SK-N-SH (cell line): ENCODE measurements at regions not wholly inside any gene's neighbourhood (a gene's known extent, or its start where the extent isn't known, plus 50 kb on each side); places are given as distances from the start of the nearest gene placed in this dataset.

Source experiments
- CTCF ChIA-PET: fragments of 300-600, 350-600 bp; formaldehyde crosslinking; extraction: SDS; loops from one replicate; lab custom pipeline; 2021; lab: Yijun Ruan, JAX
- POLR2A ChIA-PET: fragments of 350-600 bp; sonication (Branson Sonifier 250); formaldehyde crosslinking; extraction: SDS; loops from one replicate; lab custom pipeline; 2020; ENCODE audit warnings: antibody characterized with exemption, inconsistent platforms; lab: Yijun Ruan, JAX
- DNase-seq: peaks from one replicate; pipeline ENCODE4 v3.0.0; 2012
- H2AFZ ChIP-seq: fragments of 200-600 bp; sonication (generic); 2 replicates; pipeline ENCODE4 v1.8.1; 2016; ENCODE audit warnings: antibody characterized with exemption, mild to moderate bottlenecking, low read depth
- H3F3A ChIP-seq: fragments of 200-600 bp; sonication (generic); replicated peaks from 2 replicates; pipeline ENCODE3; 2016; ENCODE audit warnings: antibody characterized with exemption, mild to moderate bottlenecking; ENCODE audit not compliant: insufficient read depth
- H3K27ac ChIP-seq, 2 experiments: fragments of 200-500 bp in 1 of 2; fragments of 200-600 bp in 1 of 2; sonication (Bioruptor generic) in 1 of 2; sonication (generic), shearing (Covaris generic) in 1 of 2; 2 replicates each; pipeline versions ENCODE4 v1.5.1 to v1.6.1; 2014 to 2016; ENCODE audit warnings: low read depth in 2 of 2, inconsistent platforms in 1 of 2, low read length in 1 of 2, mild to moderate bottlenecking in 1 of 2, mixed read lengths in 1 of 2
- H3K27me3 ChIP-seq: fragments of 200-600 bp; sonication (generic), shearing (Covaris generic); 2 replicates; pipeline ENCODE4 v1.6.1; 2016; ENCODE audit warnings: mixed run types; ENCODE audit not compliant: insufficient read depth
- H3K36me3 ChIP-seq, 2 experiments: fragments of 200-500 bp in 1 of 2; fragments of 200-600 bp in 1 of 2; sonication (Bioruptor generic) in 1 of 2; sonication (generic) in 1 of 2; replicated peaks in 1 of 2; 2 replicates each; pipeline versions ENCODE3 to v1.5.1; 2014 to 2016; ENCODE audit warnings: low read length in 1 of 2, mild to moderate bottlenecking in 1 of 2; ENCODE audit not compliant: insufficient read depth in 2 of 2, control insufficient read depth in 1 of 2
- H3K4me1 ChIP-seq, 2 experiments: fragments of 200-500 bp in 1 of 2; fragments of 200-600 bp in 1 of 2; sonication (Bioruptor generic) in 1 of 2; sonication (generic), shearing (Covaris generic) in 1 of 2; 2 replicates each; pipeline versions ENCODE4 v1.5.1 to v1.6.1; 2014 to 2016; ENCODE audit warnings: low read depth in 1 of 2, low read length in 1 of 2, mixed run types in 1 of 2; ENCODE audit not compliant: insufficient read depth in 2 of 2, control insufficient read depth in 1 of 2
- H3K4me2 ChIP-seq: fragments of 200-600 bp; sonication (generic), shearing (Covaris generic); 2 replicates; pipeline ENCODE4 v1.6.1; 2017; ENCODE audit warnings: mixed run types
- H3K4me3 ChIP-seq, 2 experiments: fragments of 200-500 bp in 1 of 2; fragments of 200-600 bp in 1 of 2; sonication (Bioruptor generic) in 1 of 2; sonication (generic), shearing (Covaris generic) in 1 of 2; 2 replicates each; pipeline versions ENCODE4 v1.5.1 to v1.8.1; 2014 to 2016; ENCODE audit warnings: low read depth in 2 of 2, inconsistent platforms in 1 of 2, low read length in 1 of 2, mild to moderate bottlenecking in 1 of 2, mixed read lengths in 1 of 2, moderate library complexity in 1 of 2
- H3K79me2 ChIP-seq: fragments of 200-600 bp; sonication (generic); 2 replicates; pipeline ENCODE4 v1.8.1; 2017; ENCODE audit warnings: mild to moderate bottlenecking; ENCODE audit not compliant: insufficient read depth
- H3K9ac ChIP-seq: fragments of 200-600 bp; sonication (generic); 2 replicates; pipeline ENCODE4 v1.6.1; 2017; ENCODE audit warnings: mixed run types
- H3K9me2 ChIP-seq: fragments of 200-600 bp; sonication (generic); 2 replicates; pipeline ENCODE4 v1.6.1; 2017; ENCODE audit warnings: mixed run types
- H3K9me3 ChIP-seq: fragments of 200-600 bp; sonication (generic); 2 replicates; pipeline ENCODE4 v1.6.1; 2017; ENCODE audit warnings: mixed run types, mild to moderate bottlenecking, moderate library complexity
- H4K20me1 ChIP-seq: fragments of 200-600 bp; sonication (generic); 2 replicates; pipeline ENCODE4 v1.6.1; 2017; ENCODE audit warnings: mild to moderate bottlenecking, mixed run types; ENCODE audit not compliant: insufficient read depth
- EP300 ChIP-seq, 2 experiments: IDR thresholded peaks; 2 replicates each; pipeline versions ENCODE4 v1.4.0 to v1.6.1; 2012; ENCODE audit warnings: borderline replicate concordance in 1 of 2, low read depth in 1 of 2, low read length in 1 of 2
- FOSL2 ChIP-seq: IDR thresholded peaks from 2 replicates; pipeline ENCODE4 v1.4.0; 2012; ENCODE audit warnings: low read depth, mild to moderate bottlenecking, moderate library complexity, borderline replicate concordance
- FOXJ3 ChIP-seq: sonication (generic); formaldehyde crosslinking; IDR thresholded peaks from 2 replicates; pipeline ENCODE4 v1.5.1; 2020; ENCODE audit warnings: mild to moderate bottlenecking, missing genetic modification reagents
- FOXM1 ChIP-seq: IDR thresholded peaks from 2 replicates; pipeline ENCODE4 v1.4.0; 2012; ENCODE audit warnings: low read depth, mild to moderate bottlenecking
- GATA2 ChIP-seq: sonication (generic); formaldehyde crosslinking; IDR thresholded peaks from 2 replicates; pipeline ENCODE4 v1.5.0; 2020; ENCODE audit warnings: mild to moderate bottlenecking, missing genetic modification reagents
- JUND ChIP-seq: IDR thresholded peaks from 2 replicates; pipeline ENCODE4 v1.4.0; 2012
- NFIC ChIP-seq: IDR thresholded peaks from 2 replicates; pipeline ENCODE4 v1.4.0; 2012; ENCODE audit warnings: borderline replicate concordance
- NRF1 ChIP-seq: IDR thresholded peaks from 2 replicates; pipeline ENCODE4 v1.6.1; 2012; ENCODE audit warnings: low read depth, mild to moderate bottlenecking, low read length
- POLR2AphosphoS5 ChIP-seq: IDR thresholded peaks from 2 replicates; pipeline ENCODE4 v1.6.1; 2012; ENCODE audit warnings: low read depth, low read length
- RFX5 ChIP-seq: IDR thresholded peaks from 2 replicates; pipeline ENCODE4 v1.6.1; 2012; ENCODE audit warnings: mild to moderate bottlenecking, improper control_type of control experiment, low read length
- RXRA ChIP-seq: IDR thresholded peaks from 2 replicates; pipeline ENCODE4 v1.4.0; 2012; ENCODE audit warnings: low read depth, mild to moderate bottlenecking, borderline replicate concordance
- TCF12 ChIP-seq: IDR thresholded peaks from 2 replicates; pipeline ENCODE4 v1.4.0; 2012
- TEAD4 ChIP-seq: IDR thresholded peaks from 2 replicates; pipeline ENCODE4 v1.4.0; 2012; ENCODE audit warnings: mild to moderate bottlenecking, borderline replicate concordance; ENCODE audit not compliant: insufficient read depth
- YY1 ChIP-seq: IDR thresholded peaks from 2 replicates; pipeline ENCODE4 v1.4.0; 2012; ENCODE audit warnings: low read depth, mild to moderate bottlenecking
- WGBS: methylation state at CpG from one replicate; pipeline ENCODE4 v1.1.6; 2017; ENCODE audit warnings: low lambda C conversion rate; 5-methylcytosine and 5-hydroxymethylcytosine counted together
- TF ChIP-seq, protein P1 (sequence below): IDR thresholded peaks from 2 replicates; pipeline ENCODE4 v1.4.0; 2012; ENCODE audit warnings: low read depth, borderline replicate concordance
- TF ChIP-seq, protein P2 (sequence below): IDR thresholded peaks from 2 replicates; pipeline ENCODE4; 2012
- TF ChIP-seq, protein P3 (sequence below): IDR thresholded peaks from 2 replicates; pipeline ENCODE4 v1.4.0; 2012; ENCODE audit warnings: low read depth, borderline replicate concordance
- TF ChIP-seq, protein P4 (sequence below): fragments of 150-350 bp; IDR thresholded peaks from 2 replicates; pipeline ENCODE4 v1.6.1; 2017; ENCODE audit warnings: antibody characterized with exemption, low read length, low read depth, borderline replicate concordance
- TF ChIP-seq, protein P5 (sequence below): IDR thresholded peaks from 2 replicates; pipeline ENCODE4 v1.4.0; 2012; ENCODE audit warnings: low read depth

DNA sequence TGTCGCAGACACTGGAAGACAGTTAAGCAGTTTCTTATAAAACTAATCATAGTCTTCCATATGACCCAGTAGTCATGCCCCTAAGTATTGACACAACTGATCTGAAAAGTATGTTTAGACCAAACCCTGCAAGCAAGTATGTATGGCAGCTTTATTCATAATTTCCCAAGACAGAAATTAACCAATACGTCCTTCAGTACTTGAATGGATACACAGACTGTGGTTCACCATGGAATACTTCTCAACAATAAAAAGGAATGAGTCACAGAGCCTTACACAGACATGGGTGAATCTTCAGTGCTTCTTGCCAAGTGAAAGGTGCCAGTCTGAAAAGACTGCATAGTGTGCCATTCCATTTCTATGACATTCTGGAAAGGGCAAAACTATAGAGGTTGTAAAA, 50.2 kb upstream of the AKR1E2 start:
- Histone ChIP-seq H2AFZ (no peak overlapping the region), H3K4me1 (peaks cover 6 to 59% of the 10 kb centered on the region in 2 experiments), H3K4me2 (peak overlapping the region; percentile 8; the same call in 1 of the 2 replicates), H3K4me3 (no peak overlapping the region), H3F3A (peaks cover 91% of the 10 kb centered on the region), H3K9me2 (no peaks in the 10 kb centered on the region), H3K27ac (peak overlapping the region in 1 of 2 experiments; percentile 100; a peak in 3 of 4 replicates), H3K27me3 (no peaks in the 10 kb centered on the region), H3K9ac (peak overlapping the region; percentile 48; the same call in 1 of the 2 replicates), H3K9me3 (no peaks in the 10 kb centered on the region), H3K79me2 (peaks cover 49% of the 10 kb centered on the region), H4K20me1 (no peaks in the 10 kb centered on the region), H3K36me3 (peaks cover 0 to 10% of the 10 kb centered on the region in 2 experiments)
- no peak for DNase-seq
- ChIA-PET POLR2A (no interaction called here), CTCF (interaction anchor here (1.0 to 1.6 kb wide), 4 partner anchors 8 to 1583 kb away, joined by 4 to 8 read pairs (median 5); no protein-coding TSS in a partner anchor)
- WGBS, result 45% methylated on average over 2 of the region's 2 CpGs
- TF ChIP-seq POLR2AphosphoS5, result peak; percentile 59; the same call in 1 of the 2 replicates
- peak; percentile 47; the same call in 1 of the 2 replicates for TF ChIP-seq RXRA
- TF ChIP-seq, protein P1, sequence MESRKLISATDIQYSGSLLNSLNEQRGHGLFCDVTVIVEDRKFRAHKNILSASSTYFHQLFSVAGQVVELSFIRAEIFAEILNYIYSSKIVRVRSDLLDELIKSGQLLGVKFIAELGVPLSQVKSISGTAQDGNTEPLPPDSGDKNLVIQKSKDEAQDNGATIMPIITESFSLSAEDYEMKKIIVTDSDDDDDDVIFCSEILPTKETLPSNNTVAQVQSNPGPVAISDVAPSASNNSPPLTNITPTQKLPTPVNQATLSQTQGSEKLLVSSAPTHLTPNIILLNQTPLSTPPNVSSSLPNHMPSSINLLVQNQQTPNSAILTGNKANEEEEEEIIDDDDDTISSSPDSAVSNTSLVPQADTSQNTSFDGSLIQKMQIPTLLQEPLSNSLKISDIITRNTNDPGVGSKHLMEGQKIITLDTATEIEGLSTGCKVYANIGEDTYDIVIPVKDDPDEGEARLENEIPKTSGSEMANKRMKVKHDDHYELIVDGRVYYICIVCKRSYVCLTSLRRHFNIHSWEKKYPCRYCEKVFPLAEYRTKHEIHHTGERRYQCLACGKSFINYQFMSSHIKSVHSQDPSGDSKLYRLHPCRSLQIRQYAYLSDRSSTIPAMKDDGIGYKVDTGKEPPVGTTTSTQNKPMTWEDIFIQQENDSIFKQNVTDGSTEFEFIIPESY, result no peak
- TF ChIP-seq TCF12, result peak; percentile 75
- TF ChIP-seq FOXM1, result no peak
- peak in 1 of 2 experiments; percentile 79; a peak in 2 of 4 replicates for TF ChIP-seq EP300 (IDR thresholded peaks at IDR 0.05; ENCODE audit: borderline replicate concordance in 1 of 2, low read depth in 1 of 2, low read length in 1 of 2)
- TF ChIP-seq RFX5, result no peak
- TF ChIP-seq GATA2 (CRISPR knock-in tag), result no peak
- peak; percentile 85 for TF ChIP-seq FOSL2
- peak; percentile 83 for TF ChIP-seq NFIC
- TF ChIP-seq, protein P2, sequence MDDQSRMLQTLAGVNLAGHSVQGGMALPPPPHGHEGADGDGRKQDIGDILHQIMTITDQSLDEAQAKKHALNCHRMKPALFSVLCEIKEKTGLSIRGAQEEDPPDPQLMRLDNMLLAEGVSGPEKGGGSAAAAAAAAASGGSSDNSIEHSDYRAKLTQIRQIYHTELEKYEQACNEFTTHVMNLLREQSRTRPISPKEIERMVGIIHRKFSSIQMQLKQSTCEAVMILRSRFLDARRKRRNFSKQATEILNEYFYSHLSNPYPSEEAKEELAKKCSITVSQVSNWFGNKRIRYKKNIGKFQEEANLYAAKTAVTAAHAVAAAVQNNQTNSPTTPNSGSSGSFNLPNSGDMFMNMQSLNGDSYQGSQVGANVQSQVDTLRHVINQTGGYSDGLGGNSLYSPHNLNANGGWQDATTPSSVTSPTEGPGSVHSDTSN, result peak; percentile 67; the same call in 1 of the 2 replicates
- TF ChIP-seq TEAD4, result peak; percentile 53; the same call in 1 of the 2 replicates
- peak; percentile 72 for TF ChIP-seq JUND
- TF ChIP-seq YY1, result peak; percentile 35; the same call in 1 of the 2 replicates

DNA sequence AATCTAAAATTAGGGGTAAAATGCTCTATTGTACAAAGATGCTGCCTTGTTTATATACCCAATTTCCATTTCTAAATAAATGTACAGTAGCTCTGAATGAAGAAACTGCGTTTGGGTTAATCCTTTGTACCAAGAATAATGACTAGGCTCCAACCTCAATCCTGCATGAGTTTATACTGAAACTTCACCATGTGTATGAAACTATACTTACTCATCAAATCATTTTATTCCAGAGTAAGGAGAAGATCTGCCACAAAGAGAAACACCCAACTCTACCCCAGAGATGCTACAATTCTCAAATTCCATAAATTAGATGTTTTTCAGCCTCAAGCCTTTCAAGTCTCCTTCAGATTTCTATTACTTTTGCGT, 53.8 kb upstream of the AKR1E2 start:
- peak overlapping the region; percentile 96 for H3K9ac ChIP-seq
- ChIA-PET CTCF (interaction anchor here (2.3 to 11.7 kb wide), 2 partner anchors 10 to 1577 kb away, joined by 10 to 244 read pairs; no protein-coding TSS in a partner anchor), POLR2A (no interaction called here)
- no peak overlapping the region; a peak in 1 of 4 replicates for H3K4me3 ChIP-seq
- no peak for TF ChIP-seq GATA2 (CRISPR knock-in tag)
- TF ChIP-seq, protein P3, sequence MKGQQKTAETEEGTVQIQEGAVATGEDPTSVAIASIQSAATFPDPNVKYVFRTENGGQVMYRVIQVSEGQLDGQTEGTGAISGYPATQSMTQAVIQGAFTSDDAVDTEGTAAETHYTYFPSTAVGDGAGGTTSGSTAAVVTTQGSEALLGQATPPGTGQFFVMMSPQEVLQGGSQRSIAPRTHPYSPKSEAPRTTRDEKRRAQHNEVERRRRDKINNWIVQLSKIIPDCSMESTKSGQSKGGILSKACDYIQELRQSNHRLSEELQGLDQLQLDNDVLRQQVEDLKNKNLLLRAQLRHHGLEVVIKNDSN, result no peak
- no peak for TF ChIP-seq YY1
- no peak for TF ChIP-seq NRF1
- TF ChIP-seq, protein P2, result no peak
- TF ChIP-seq, protein P4, sequence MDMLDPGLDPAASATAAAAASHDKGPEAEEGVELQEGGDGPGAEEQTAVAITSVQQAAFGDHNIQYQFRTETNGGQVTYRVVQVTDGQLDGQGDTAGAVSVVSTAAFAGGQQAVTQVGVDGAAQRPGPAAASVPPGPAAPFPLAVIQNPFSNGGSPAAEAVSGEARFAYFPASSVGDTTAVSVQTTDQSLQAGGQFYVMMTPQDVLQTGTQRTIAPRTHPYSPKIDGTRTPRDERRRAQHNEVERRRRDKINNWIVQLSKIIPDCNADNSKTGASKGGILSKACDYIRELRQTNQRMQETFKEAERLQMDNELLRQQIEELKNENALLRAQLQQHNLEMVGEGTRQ, result no peak
- TF ChIP-seq FOXJ3, result no peak
- TF ChIP-seq, protein P5, sequence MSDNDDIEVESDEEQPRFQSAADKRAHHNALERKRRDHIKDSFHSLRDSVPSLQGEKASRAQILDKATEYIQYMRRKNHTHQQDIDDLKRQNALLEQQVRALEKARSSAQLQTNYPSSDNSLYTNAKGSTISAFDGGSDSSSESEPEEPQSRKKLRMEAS, result no peak; the same call in none of the 2 replicates
- TF ChIP-seq, protein P1, result no peak
- peak overlapping the region; percentile 63; the same call in 1 of the 2 replicates for H3K4me2 ChIP-seq
- peaks cover 0 to 10% of the 10 kb centered on the region in 2 experiments for H3K36me3 ChIP-seq
- peak overlapping the region; percentile 91 to 100 for H3K27ac ChIP-seq
- H2AFZ ChIP-seq, result no peak overlapping the region
- peaks cover 4 to 60% of the 10 kb centered on the region in 2 experiments for H3K4me1 ChIP-seq
- H3K79me2 ChIP-seq, result peaks cover 36% of the 10 kb centered on the region
- 55% methylated on average over 2 of the region's 2 CpGs for WGBS
- no peaks in the 10 kb centered on the region for H4K20me1 ChIP-seq
- H3K9me2 ChIP-seq, result no peaks in the 10 kb centered on the region
- no peaks in the 10 kb centered on the region for H3K27me3 ChIP-seq
- H3K9me3 ChIP-seq, result no peaks in the 10 kb centered on the region
- H3F3A ChIP-seq, result peaks cover 83% of the 10 kb centered on the region
- DNase-seq, result no peak
